ENCODE measurements at regions not wholly inside any gene's neighbourhood (a gene's known extent, or its start where the extent isn't known, plus 50 kb on each side); places are given as distances from the start of the nearest gene placed in this dataset.
"Not testable (repeated sequence)": the region's sequence is repeated elsewhere in the genome, so short reads cannot be mapped to it uniquely, and the experiment has no call there.

- Histone ChIP-seq H3K4me1 (replicated peaks) (peaks cover 15% of the 10 kb centered on the region), H3K27ac (no peak overlapping the region)
- DNase-seq (ENCODE audit: low read depth in 1 of 2, low spot score in 2 of 2): no peak
Measured at GRCh38 chr18:59820663-59821062, 79.1 kb upstream of the PMAIP1 start.

GRCh38 chr18:59818769-59819168 lies 81.0 kb upstream of the PMAIP1 start:
- DNase-seq (ENCODE audit: low read depth in 1 of 2, low spot score in 2 of 2): no peak
- H3K27ac ChIP-seq: no peak overlapping the region
- no peaks in the 10 kb centered on the region for H3K36me3 ChIP-seq
- no peak overlapping the region for H3K4me3 ChIP-seq
- H3K9me3 ChIP-seq (replicated peaks): peaks cover 2% of the 10 kb centered on the region; the same call in 1 of the 2 replicates
- peaks cover 29% of the 10 kb centered on the region for H3K4me1 ChIP-seq (replicated peaks)
- H3K27me3 ChIP-seq (replicated peaks): no peaks in the 10 kb centered on the region

More at GRCh38 chr18:59820663-59821062, 79.1 kb upstream of the PMAIP1 start:
- Histone ChIP-seq H3K9me3 (replicated peaks) (peaks cover 2% of the 10 kb centered on the region; the same call in 1 of the 2 replicates), H3K36me3 (no peaks in the 10 kb centered on the region), H3K4me3 (no peak overlapping the region), H3K27me3 (replicated peaks) (no peaks in the 10 kb centered on the region)

GRCh38 chr18:59814891-59815290 lies 84.9 kb upstream of the PMAIP1 start:
- peaks cover 2% of the 10 kb centered on the region; the same call in 1 of the 2 replicates for H3K9me3 ChIP-seq (replicated peaks)
- DNase-seq (ENCODE audit: low read depth in 1 of 2, low spot score in 2 of 2): peak; percentile 67 to 69
- H3K4me1 ChIP-seq (replicated peaks): peaks cover 23% of the 10 kb centered on the region
- H3K4me3 ChIP-seq: no peak overlapping the region
- peak overlapping the region; percentile 89 for H3K27ac ChIP-seq
- no peaks in the 10 kb centered on the region for H3K36me3 ChIP-seq
- no peaks in the 10 kb centered on the region for H3K27me3 ChIP-seq (replicated peaks)

- Histone ChIP-seq H3K27ac (peak overlapping the region; percentile 89), H3K4me3 (no peak overlapping the region)
- no peak for DNase-seq (ENCODE audit: low read depth in 1 of 2, low spot score in 2 of 2)
Measured at GRCh38 chr18:59813942-59814341, 85.9 kb upstream of the PMAIP1 start.

GRCh38 chr18:59810735-59811520 lies 88.9 kb upstream of the PMAIP1 start:
- no peaks in the 10 kb centered on the region for H3K36me3 ChIP-seq
- H3K27ac ChIP-seq: no peak overlapping the region
- no peak for DNase-seq (ENCODE audit: low read depth in 1 of 2, low spot score in 2 of 2)
- no peaks in the 10 kb centered on the region for H3K9me3 ChIP-seq (replicated peaks)
- H3K4me1 ChIP-seq (replicated peaks): peaks cover 42% of the 10 kb centered on the region
- H3K27me3 ChIP-seq (replicated peaks): no peaks in the 10 kb centered on the region
- no peak overlapping the region for H3K4me3 ChIP-seq

More at GRCh38 chr18:59813942-59814341, 85.9 kb upstream of the PMAIP1 start:
- Histone ChIP-seq H3K36me3 (no peaks in the 10 kb centered on the region), H3K4me1 (replicated peaks) (peaks cover 24% of the 10 kb centered on the region), H3K27me3 (replicated peaks) (no peaks in the 10 kb centered on the region), H3K9me3 (replicated peaks) (peaks cover 1% of the 10 kb centered on the region; the same call in 1 of the 2 replicates)

GRCh38 chr18:59810183-59810582 lies 89.6 kb upstream of the PMAIP1 start:
- no peaks in the 10 kb centered on the region for H3K27me3 ChIP-seq (replicated peaks)
- no peaks in the 10 kb centered on the region for H3K9me3 ChIP-seq (replicated peaks)
- peaks cover 46% of the 10 kb centered on the region for H3K4me1 ChIP-seq (replicated peaks)
- DNase-seq (ENCODE audit: low read depth in 1 of 2, low spot score in 2 of 2): no peak
- H3K4me3 ChIP-seq: no peak overlapping the region
- H3K36me3 ChIP-seq: no peaks in the 10 kb centered on the region
- no peak overlapping the region for H3K27ac ChIP-seq

GRCh38 chr18:59802031-59802430 lies 97.8 kb upstream of the PMAIP1 start:
- Histone ChIP-seq H3K27me3 (replicated peaks) (no peaks in the 10 kb centered on the region), H3K27ac (peak overlapping the region; percentile 22), H3K36me3 (no peaks in the 10 kb centered on the region), H3K9me3 (replicated peaks) (no peaks in the 10 kb centered on the region), H3K4me3 (no peak overlapping the region), H3K4me1 (replicated peaks) (peaks cover 53% of the 10 kb centered on the region)
- DNase-seq (ENCODE audit: low read depth in 1 of 2, low spot score in 2 of 2): peak; percentile 60 to 78

GRCh38 chr18:59801576-59801975 lies 98.2 kb upstream of the PMAIP1 start:
- DNase-seq (ENCODE audit: low read depth in 1 of 2, low spot score in 2 of 2): no peak
- H3K4me3 ChIP-seq: no peak overlapping the region
- H3K9me3 ChIP-seq (replicated peaks): no peaks in the 10 kb centered on the region
- H3K4me1 ChIP-seq (replicated peaks): peaks cover 48% of the 10 kb centered on the region
- peak overlapping the region; percentile 22 for H3K27ac ChIP-seq
- H3K27me3 ChIP-seq (replicated peaks): no peaks in the 10 kb centered on the region
- no peaks in the 10 kb centered on the region for H3K36me3 ChIP-seq

GRCh38 chr18:59800897-59801296 lies 98.9 kb upstream of the PMAIP1 start:
- Histone ChIP-seq H3K4me3 (no peak overlapping the region), H3K4me1 (replicated peaks) (peaks cover 46% of the 10 kb centered on the region), H3K27ac (no peak overlapping the region), H3K27me3 (replicated peaks) (no peaks in the 10 kb centered on the region), H3K9me3 (replicated peaks) (no peaks in the 10 kb centered on the region), H3K36me3 (no peaks in the 10 kb centered on the region)
- no peak for DNase-seq (ENCODE audit: low read depth in 1 of 2, low spot score in 2 of 2)

- DNase-seq (ENCODE audit: low read depth in 1 of 2, low spot score in 2 of 2): no peak
- Histone ChIP-seq H3K9me3 (replicated peaks) (no peaks in the 10 kb centered on the region), H3K36me3 (no peaks in the 10 kb centered on the region), H3K27me3 (replicated peaks) (no peaks in the 10 kb centered on the region), H3K27ac (no peak overlapping the region), H3K4me3 (no peak overlapping the region), H3K4me1 (replicated peaks) (peaks cover 42% of the 10 kb centered on the region)
Measured at GRCh38 chr18:59799383-59800015, 100.3 kb upstream of the PMAIP1 start.

GRCh38 chr18:59795882-59796281 lies 98.7 kb upstream of the CCBE1 start:
- DNase-seq (ENCODE audit: low read depth in 1 of 2, low spot score in 2 of 2): no peak
- H3K4me3 ChIP-seq: no peak overlapping the region
- no peaks in the 10 kb centered on the region for H3K27me3 ChIP-seq (replicated peaks)
- no peaks in the 10 kb centered on the region for H3K36me3 ChIP-seq
- no peak overlapping the region for H3K27ac ChIP-seq
- H3K9me3 ChIP-seq (replicated peaks): no peaks in the 10 kb centered on the region
- peaks cover 22% of the 10 kb centered on the region for H3K4me1 ChIP-seq (replicated peaks)

GRCh38 chr18:59792353-59792752 lies 95.1 kb upstream of the CCBE1 start:
- Histone ChIP-seq H3K36me3 (no peaks in the 10 kb centered on the region), H3K9me3 (replicated peaks) (no peaks in the 10 kb centered on the region), H3K4me3 (no peak overlapping the region), H3K4me1 (replicated peaks) (peaks cover 27% of the 10 kb centered on the region), H3K27me3 (replicated peaks) (no peaks in the 10 kb centered on the region), H3K27ac (no peak overlapping the region)
- no peak for DNase-seq (ENCODE audit: low read depth in 1 of 2, low spot score in 2 of 2)

- H3K9me3 ChIP-seq (replicated peaks); H3K27ac ChIP-seq; DNase-seq (ENCODE audit: low read depth in 1 of 2, low spot score in 2 of 2); H3K4me3 ChIP-seq; H3K27me3 ChIP-seq (replicated peaks); H3K36me3 ChIP-seq: not testable (repeated sequence)
- H3K4me1 ChIP-seq (replicated peaks): peaks cover 28% of the 10 kb centered on the region
Measured at GRCh38 chr18:59790346-59790936, 93.2 kb upstream of the CCBE1 start.

- peaks cover 20% of the 10 kb centered on the region for H3K4me1 ChIP-seq (replicated peaks)
- H3K27ac ChIP-seq: peak overlapping the region; percentile 80
- no peaks in the 10 kb centered on the region for H3K36me3 ChIP-seq
- DNase-seq (ENCODE audit: low read depth in 1 of 2, low spot score in 2 of 2): no peak
- H3K9me3 ChIP-seq (replicated peaks): no peaks in the 10 kb centered on the region
- no peaks in the 10 kb centered on the region for H3K27me3 ChIP-seq (replicated peaks)
- no peak overlapping the region for H3K4me3 ChIP-seq
Measured at GRCh38 chr18:59788791-59789106, 91.5 kb upstream of the CCBE1 start.
